ENCODE measurements at regions not wholly inside any gene's neighbourhood (a gene's known extent, or its start where the extent isn't known, plus 50 kb on each side); places are given as distances from the start of the nearest gene placed in this dataset.

DNA sequence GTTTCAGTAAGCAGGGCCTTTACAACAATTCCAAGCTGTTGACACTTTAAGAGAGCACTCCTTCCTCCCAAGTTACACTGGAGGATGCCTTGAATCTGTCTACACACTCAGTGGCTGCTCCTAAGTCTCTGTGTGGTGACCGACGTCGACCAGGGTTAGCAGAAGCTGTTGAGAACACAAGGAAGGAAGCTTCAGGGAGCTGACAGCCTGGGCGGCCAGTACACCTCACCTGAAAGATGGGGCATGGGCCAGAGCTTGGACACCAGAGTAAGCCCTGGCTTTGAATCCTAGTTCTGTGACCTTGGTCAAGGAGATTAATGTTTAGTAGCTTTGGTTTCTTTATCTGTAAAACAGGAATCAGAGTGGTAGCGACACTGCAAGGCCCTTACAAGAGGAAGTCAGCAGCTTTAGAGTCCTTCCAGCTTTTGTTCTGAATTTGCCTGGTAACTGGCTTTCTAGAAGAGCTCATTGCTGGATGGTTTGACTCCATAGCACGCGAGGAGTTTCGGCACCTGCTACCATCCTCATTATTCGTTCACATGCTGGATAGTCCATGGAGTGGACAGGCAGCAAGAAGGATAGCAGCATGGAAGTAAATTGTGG lies 214.2 kb downstream of the FGF9 start:
- DNase-seq (ENCODE audit: low read depth, low spot score) (no peak), ATAC-seq (no peak)
- Histone ChIP-seq H3K36me3 (ENCODE audit: control insufficient read depth, insufficient read depth, low read length) (no peaks in the 10 kb centered on the region), H3K4me3 (ENCODE audit: low read depth in 2 of 2, low read length in 2 of 2) (no peak overlapping the region), H3K4me1 (ENCODE audit: control insufficient read depth, insufficient read depth, low read length) (no peaks in the 10 kb centered on the region), H3K9me3 (ENCODE audit: control insufficient read depth, insufficient read depth, low read depth, low read length) (no peaks in the 10 kb centered on the region), H3K27ac (ENCODE audit: low read length) (no peak overlapping the region), H3K27me3 (ENCODE audit: control insufficient read depth, insufficient read depth, low read length) (no peaks in the 10 kb centered on the region)
- ChIA-PET POLR2A (interaction anchor here (0.5 kb wide), 1 partner anchor 216 kb away, joined by 9 read pairs; no protein-coding TSS in a partner anchor), CTCF (no interaction called here)
- BruUV-seq (replicated peaks): no TSS peak
- in situ Hi-C loops (cut with HindIII; ENCODE audit: low pct_unique_long_range_greater_than_20kb, low sequenced_read_pairs): no loop called here
- intact Hi-C loops (cut with micrococcal nuclease; ENCODE audit: unreplicated experiment): no loop called here
- TF ChIP-seq, protein P1, sequence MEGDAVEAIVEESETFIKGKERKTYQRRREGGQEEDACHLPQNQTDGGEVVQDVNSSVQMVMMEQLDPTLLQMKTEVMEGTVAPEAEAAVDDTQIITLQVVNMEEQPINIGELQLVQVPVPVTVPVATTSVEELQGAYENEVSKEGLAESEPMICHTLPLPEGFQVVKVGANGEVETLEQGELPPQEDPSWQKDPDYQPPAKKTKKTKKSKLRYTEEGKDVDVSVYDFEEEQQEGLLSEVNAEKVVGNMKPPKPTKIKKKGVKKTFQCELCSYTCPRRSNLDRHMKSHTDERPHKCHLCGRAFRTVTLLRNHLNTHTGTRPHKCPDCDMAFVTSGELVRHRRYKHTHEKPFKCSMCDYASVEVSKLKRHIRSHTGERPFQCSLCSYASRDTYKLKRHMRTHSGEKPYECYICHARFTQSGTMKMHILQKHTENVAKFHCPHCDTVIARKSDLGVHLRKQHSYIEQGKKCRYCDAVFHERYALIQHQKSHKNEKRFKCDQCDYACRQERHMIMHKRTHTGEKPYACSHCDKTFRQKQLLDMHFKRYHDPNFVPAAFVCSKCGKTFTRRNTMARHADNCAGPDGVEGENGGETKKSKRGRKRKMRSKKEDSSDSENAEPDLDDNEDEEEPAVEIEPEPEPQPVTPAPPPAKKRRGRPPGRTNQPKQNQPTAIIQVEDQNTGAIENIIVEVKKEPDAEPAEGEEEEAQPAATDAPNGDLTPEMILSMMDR (IDR thresholded peaks at IDR 0.05): no peak
- TF ChIP-seq, protein P2, sequence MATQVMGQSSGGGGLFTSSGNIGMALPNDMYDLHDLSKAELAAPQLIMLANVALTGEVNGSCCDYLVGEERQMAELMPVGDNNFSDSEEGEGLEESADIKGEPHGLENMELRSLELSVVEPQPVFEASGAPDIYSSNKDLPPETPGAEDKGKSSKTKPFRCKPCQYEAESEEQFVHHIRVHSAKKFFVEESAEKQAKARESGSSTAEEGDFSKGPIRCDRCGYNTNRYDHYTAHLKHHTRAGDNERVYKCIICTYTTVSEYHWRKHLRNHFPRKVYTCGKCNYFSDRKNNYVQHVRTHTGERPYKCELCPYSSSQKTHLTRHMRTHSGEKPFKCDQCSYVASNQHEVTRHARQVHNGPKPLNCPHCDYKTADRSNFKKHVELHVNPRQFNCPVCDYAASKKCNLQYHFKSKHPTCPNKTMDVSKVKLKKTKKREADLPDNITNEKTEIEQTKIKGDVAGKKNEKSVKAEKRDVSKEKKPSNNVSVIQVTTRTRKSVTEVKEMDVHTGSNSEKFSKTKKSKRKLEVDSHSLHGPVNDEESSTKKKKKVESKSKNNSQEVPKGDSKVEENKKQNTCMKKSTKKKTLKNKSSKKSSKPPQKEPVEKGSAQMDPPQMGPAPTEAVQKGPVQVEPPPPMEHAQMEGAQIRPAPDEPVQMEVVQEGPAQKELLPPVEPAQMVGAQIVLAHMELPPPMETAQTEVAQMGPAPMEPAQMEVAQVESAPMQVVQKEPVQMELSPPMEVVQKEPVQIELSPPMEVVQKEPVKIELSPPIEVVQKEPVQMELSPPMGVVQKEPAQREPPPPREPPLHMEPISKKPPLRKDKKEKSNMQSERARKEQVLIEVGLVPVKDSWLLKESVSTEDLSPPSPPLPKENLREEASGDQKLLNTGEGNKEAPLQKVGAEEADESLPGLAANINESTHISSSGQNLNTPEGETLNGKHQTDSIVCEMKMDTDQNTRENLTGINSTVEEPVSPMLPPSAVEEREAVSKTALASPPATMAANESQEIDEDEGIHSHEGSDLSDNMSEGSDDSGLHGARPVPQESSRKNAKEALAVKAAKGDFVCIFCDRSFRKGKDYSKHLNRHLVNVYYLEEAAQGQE (IDR thresholded peaks at IDR 0.05; ENCODE audit: insufficient read depth in 1 of 2, low read depth in 2 of 2, low read length in 1 of 2): no peak
- TF ChIP-seq POLR2AphosphoS5 (IDR thresholded peaks at IDR 0.05; ENCODE audit: low read depth, low read length) (no peak), SIN3A (IDR thresholded peaks at IDR 0.05; ENCODE audit: borderline replicate concordance, insufficient read depth, low read depth, low read length) (no peak), TCF7L2 (IDR thresholded peaks at IDR 0.05; ENCODE audit: low read depth, low read length) (no peak)

DNA sequence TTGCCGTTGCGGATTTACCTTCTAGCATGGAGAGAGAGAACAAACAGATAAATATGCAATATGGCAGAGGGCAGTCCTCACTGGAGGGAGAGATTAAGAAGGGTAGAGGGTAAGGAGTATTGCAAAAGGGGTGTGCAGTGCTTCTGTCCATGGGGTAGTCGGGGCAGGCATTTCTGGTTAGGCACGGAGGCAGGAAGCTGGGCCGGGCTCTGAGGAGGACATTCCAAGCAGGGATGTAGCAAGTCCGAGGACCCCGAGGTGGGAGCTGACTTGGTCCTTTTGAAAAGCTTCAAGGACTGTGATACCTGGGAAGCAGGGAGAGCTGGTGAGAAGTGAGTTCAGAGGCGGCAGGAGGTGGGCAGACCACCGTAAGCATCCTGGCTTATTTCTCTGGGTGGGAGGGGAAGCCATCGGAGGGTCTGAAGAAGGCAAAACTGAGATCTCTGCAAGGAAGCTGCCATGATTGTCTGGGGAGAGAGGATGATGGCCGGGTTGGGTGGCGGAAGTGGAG lies 214.9 kb downstream of the FGF9 start:
- no peak for TF ChIP-seq POLR2AphosphoS5 (IDR thresholded peaks at IDR 0.05; ENCODE audit: low read depth, low read length)
- no peak for TF ChIP-seq TCF7L2 (IDR thresholded peaks at IDR 0.05; ENCODE audit: low read depth, low read length)
- TF ChIP-seq, protein P1 (IDR thresholded peaks at IDR 0.05): no peak
- TF ChIP-seq SIN3A (IDR thresholded peaks at IDR 0.05; ENCODE audit: borderline replicate concordance, insufficient read depth, low read depth, low read length): no peak
- TF ChIP-seq, protein P2 (IDR thresholded peaks at IDR 0.05; ENCODE audit: insufficient read depth in 1 of 2, low read depth in 2 of 2, low read length in 1 of 2): no peak
- no peak overlapping the region for H3K4me3 ChIP-seq (ENCODE audit: low read depth in 2 of 2, low read length in 2 of 2)
- ATAC-seq (no peak), DNase-seq (ENCODE audit: low read depth, low spot score) (no peak)
- CTCF ChIA-PET: no interaction called here
- in situ Hi-C loops (cut with HindIII; ENCODE audit: low pct_unique_long_range_greater_than_20kb, low sequenced_read_pairs) (no loop called here), intact Hi-C loops (cut with micrococcal nuclease; ENCODE audit: unreplicated experiment) (no loop called here)
- H3K36me3 ChIP-seq (ENCODE audit: control insufficient read depth, insufficient read depth, low read length): no peaks in the 10 kb centered on the region
- BruUV-seq (replicated peaks): no TSS peak
- H3K27ac ChIP-seq (ENCODE audit: low read length): no peak overlapping the region
- H3K4me1 ChIP-seq (ENCODE audit: control insufficient read depth, insufficient read depth, low read length): no peaks in the 10 kb centered on the region
- H3K9me3 ChIP-seq (ENCODE audit: control insufficient read depth, insufficient read depth, low read depth, low read length): no peaks in the 10 kb centered on the region
- H3K27me3 ChIP-seq (ENCODE audit: control insufficient read depth, insufficient read depth, low read length): no peaks in the 10 kb centered on the region
- POLR2A ChIA-PET: no interaction called here
